Endothelial cell (in vitro differentiated cells): ENCODE measurements at regions not wholly inside any gene's neighbourhood (a gene's known extent, or its start where the extent isn't known, plus 50 kb on each side); places are given as distances from the start of the nearest gene placed in this dataset.

Source experiments
- DNase-seq: peaks from one replicate; pipeline ENCODE4 v3.0.0; 2021; ENCODE audit warnings: low spot score
- H3K27ac Mint-ChIP-seq: one replicate; pipeline ENCODE4 v1.8.0; 2021; ENCODE audit warnings: mixed read lengths, inconsistent platforms; ENCODE audit not compliant: unreplicated experiment
- H3K27me3 Mint-ChIP-seq: one replicate; pipeline ENCODE4 v1.8.0; 2021; ENCODE audit warnings: mild to moderate bottlenecking, moderate library complexity, mixed read lengths, inconsistent platforms; ENCODE audit not compliant: unreplicated experiment
- H3K36me3 Mint-ChIP-seq: one replicate; pipeline ENCODE4 v1.8.0; 2021; ENCODE audit warnings: mild to moderate bottlenecking, low read depth, mixed read lengths, inconsistent platforms; ENCODE audit not compliant: unreplicated experiment
- H3K4me1 Mint-ChIP-seq: one replicate; pipeline ENCODE4 v1.8.0; 2021; ENCODE audit warnings: mild to moderate bottlenecking, mixed read lengths, inconsistent platforms; ENCODE audit not compliant: unreplicated experiment
- H3K4me3 Mint-ChIP-seq: one replicate; pipeline ENCODE4 v1.8.0; 2021; ENCODE audit warnings: mild to moderate bottlenecking, mixed read lengths, inconsistent platforms; ENCODE audit not compliant: unreplicated experiment
- H3K9me3 Mint-ChIP-seq: one replicate; pipeline ENCODE4 v1.8.0; 2021; ENCODE audit warnings: mixed read lengths, inconsistent platforms; ENCODE audit not compliant: unreplicated experiment
- CTCF ChIP-seq: fragments of 200-600 bp; sonication (generic); IDR thresholded peaks from one replicate; pipeline ENCODE4 v1.5.0; 2021; ENCODE audit warnings: antibody characterized with exemption; ENCODE audit not compliant: unreplicated experiment

DNA sequence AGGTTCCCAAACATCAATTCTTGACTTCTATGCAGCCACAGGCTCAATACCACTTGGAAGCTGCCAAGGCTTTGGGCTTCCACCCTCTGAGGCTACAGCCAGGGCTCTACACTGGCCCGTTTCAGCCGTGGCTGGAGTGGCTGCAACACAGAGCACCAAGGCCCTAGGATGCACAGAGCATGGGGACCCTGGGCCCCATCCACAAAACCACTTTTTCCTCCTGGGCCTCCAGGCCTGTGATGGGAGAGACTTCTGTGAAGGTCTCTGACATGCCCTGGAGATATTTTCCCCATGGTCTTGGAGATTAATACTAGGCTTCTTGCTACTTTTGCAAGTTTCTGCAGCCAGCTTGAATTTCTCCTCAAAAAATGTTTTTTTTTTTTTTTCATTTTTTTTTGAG is 655.4 kb upstream of the ZP4 start:
- Mint-ChIP-seq H3K27ac (no peak overlapping the region), H3K9me3 (no peaks in the 10 kb centered on the region), H3K27me3 (no peaks in the 10 kb centered on the region), H3K36me3 (no peaks in the 10 kb centered on the region), H3K4me1 (no peaks in the 10 kb centered on the region), H3K4me3 (no peak overlapping the region)
- TF ChIP-seq CTCF = no peak
- no peak for DNase-seq

- no peak overlapping the region for H3K27ac Mint-ChIP-seq
- no peaks in the 10 kb centered on the region for H3K36me3 Mint-ChIP-seq
- DNase-seq = no peak
- H3K27me3 Mint-ChIP-seq = no peaks in the 10 kb centered on the region
- no peak for TF ChIP-seq CTCF
- H3K4me1 Mint-ChIP-seq = no peaks in the 10 kb centered on the region
- H3K9me3 Mint-ChIP-seq = no peaks in the 10 kb centered on the region
- H3K4me3 Mint-ChIP-seq = no peak overlapping the region
Observed at GRCh38 chr1:238537641-238538040, 646.9 kb upstream of the ZP4 start.

DNA sequence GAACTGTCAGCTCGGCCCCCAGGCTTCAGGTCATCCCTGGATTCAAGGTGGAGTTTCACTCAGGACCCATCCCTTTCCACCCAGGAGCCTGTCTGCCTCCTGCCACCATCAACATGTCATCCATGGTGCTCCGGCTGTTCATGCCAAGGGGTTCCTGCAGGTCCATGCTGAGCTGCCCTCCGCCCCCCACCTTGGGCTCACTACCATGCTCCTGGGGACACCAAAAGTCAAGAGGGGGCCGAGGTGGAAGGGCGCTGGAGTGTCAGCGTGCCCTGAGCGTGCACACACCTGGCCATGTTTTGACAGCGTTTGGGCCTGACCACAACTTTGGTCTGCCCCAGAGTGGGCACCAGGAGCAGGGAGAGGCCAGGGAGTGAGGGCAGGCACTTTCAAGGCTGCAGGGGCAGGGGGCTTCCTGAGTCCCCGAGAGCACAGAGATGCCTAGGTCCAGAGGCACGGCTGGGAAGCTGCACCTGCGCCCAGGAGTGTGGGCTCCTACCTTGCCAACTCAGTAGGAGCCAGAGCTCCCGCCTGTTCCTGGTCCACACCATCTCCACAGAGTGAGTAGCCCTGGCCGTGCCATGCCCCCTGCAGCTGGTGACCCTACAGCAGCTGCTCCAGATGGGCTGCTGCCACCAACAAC is 639.6 kb upstream of the ZP4 start:
- no peak for TF ChIP-seq CTCF
- Mint-ChIP-seq H3K4me1 (no peaks in the 10 kb centered on the region), H3K36me3 (no peaks in the 10 kb centered on the region), H3K9me3 (no peaks in the 10 kb centered on the region), H3K4me3 (no peak overlapping the region), H3K27ac (no peak overlapping the region), H3K27me3 (no peaks in the 10 kb centered on the region)
- DNase-seq = no peak

DNA sequence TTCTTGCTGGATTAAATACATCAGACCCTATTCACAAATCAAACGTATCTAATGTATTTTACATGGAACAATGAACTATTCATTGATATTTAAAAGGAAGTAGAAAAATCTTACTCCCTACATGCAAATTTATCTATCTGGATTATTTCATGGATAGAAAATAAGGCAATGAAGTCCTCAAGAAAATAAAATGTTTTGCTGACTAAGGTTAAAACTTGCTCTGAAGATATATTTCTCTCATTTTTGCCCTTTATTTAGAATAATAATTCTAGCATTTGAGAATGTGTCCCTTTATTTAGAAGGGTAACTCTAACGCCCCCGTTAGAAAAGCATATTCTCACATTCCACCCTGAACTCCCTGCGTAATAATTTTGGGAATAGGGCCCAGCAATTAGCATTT is 627.0 kb upstream of the ZP4 start:
- no peak for TF ChIP-seq CTCF
- no peak overlapping the region for H3K27ac Mint-ChIP-seq
- H3K27me3 Mint-ChIP-seq = no peaks in the 10 kb centered on the region
- no peak overlapping the region for H3K4me3 Mint-ChIP-seq
- H3K9me3 Mint-ChIP-seq = no peaks in the 10 kb centered on the region
- no peaks in the 10 kb centered on the region for H3K36me3 Mint-ChIP-seq
- no peak for DNase-seq
- H3K4me1 Mint-ChIP-seq = no peaks in the 10 kb centered on the region

DNA sequence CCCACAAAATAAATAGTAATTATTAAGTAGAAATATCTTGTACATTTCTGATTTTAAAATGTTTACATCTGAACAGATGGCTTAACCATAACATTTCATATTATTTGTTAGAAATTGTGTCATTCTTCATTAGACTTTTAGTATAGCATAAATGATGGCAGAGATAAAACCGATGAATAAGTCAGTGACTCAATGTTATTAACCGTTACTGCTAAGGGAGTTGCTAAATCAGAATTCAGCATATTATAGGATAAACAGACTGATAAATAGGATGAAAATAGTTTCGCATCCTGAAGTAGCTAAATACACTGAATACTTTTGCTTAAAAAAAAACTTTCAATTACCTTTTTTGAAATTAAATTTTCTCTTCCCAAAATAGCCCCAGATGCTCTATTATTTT is 610.6 kb upstream of the ZP4 start:
- Mint-ChIP-seq H3K4me1 (no peaks in the 10 kb centered on the region), H3K36me3 (no peaks in the 10 kb centered on the region), H3K4me3 (no peak overlapping the region), H3K9me3 (no peaks in the 10 kb centered on the region), H3K27ac (no peak overlapping the region), H3K27me3 (peaks cover 3% of the 10 kb centered on the region)
- DNase-seq = no peak
- no peak for TF ChIP-seq CTCF
